GM19324 (cell line): ENCODE measurements at regions not wholly inside any gene's neighbourhood (a gene's known extent, or its start where the extent isn't known, plus 50 kb on each side); places are given as distances from the start of the nearest gene placed in this dataset.
"Not testable (repeated sequence)": the region's sequence is repeated elsewhere in the genome, so short reads cannot be mapped to it uniquely, and the experiment has no call there.

ENCODE experiments used
- ATAC-seq: cut with Tn5 transposase; IDR thresholded peaks from one replicate; pipeline ENCODE4 v1.9.1; 2021; ENCODE audit warnings: mild to moderate bottlenecking, moderate library complexity; ENCODE audit not compliant: unreplicated experiment, low FRiP score

GRCh38 chr4:4006356-4006755 lies 220.4 kb downstream of the OTOP1 start:
- not testable (repeated sequence) for ATAC-seq

- ATAC-seq, result not testable (repeated sequence)
These were observed 207.7 kb downstream of the OTOP1 start for GRCh38 chr4:4019071-4019470.

- not testable (repeated sequence) for ATAC-seq
These were observed 205.6 kb downstream of the OTOP1 start for GRCh38 chr4:4021161-4021560.

GRCh38 chr4:4026708-4027107 lies 200.0 kb downstream of the OTOP1 start:
- not testable (repeated sequence) for ATAC-seq

- ATAC-seq, result not testable (repeated sequence)
These were observed 198.0 kb downstream of the OTOP1 start for GRCh38 chr4:4028752-4029151.

- not testable (repeated sequence) for ATAC-seq
These were observed 196.2 kb downstream of the OTOP1 start for GRCh38 chr4:4030509-4030908.

- ATAC-seq, result not testable (repeated sequence)
These were observed 195.1 kb downstream of the OTOP1 start for GRCh38 chr4:4031446-4032135.

GRCh38 chr4:4032364-4032763 lies 194.4 kb downstream of the OTOP1 start:
- ATAC-seq, result not testable (repeated sequence)

- not testable (repeated sequence) for ATAC-seq
These were observed 193.7 kb downstream of the OTOP1 start for GRCh38 chr4:4032801-4033605.

GRCh38 chr4:4037399-4038138 lies 189.2 kb downstream of the OTOP1 start:
- not testable (repeated sequence) for ATAC-seq

- ATAC-seq, result not testable (repeated sequence)
These were observed 180.9 kb downstream of the OTOP1 start for GRCh38 chr4:4045823-4046222.

GRCh38 chr4:4046686-4047085 lies 180.0 kb downstream of the OTOP1 start:
- not testable (repeated sequence) for ATAC-seq

GRCh38 chr4:4047202-4047601 lies 179.5 kb downstream of the OTOP1 start:
- not testable (repeated sequence) for ATAC-seq

- not testable (repeated sequence) for ATAC-seq
These were observed 178.5 kb downstream of the OTOP1 start for GRCh38 chr4:4048227-4048626.

GRCh38 chr4:4050781-4051180 lies 175.9 kb downstream of the OTOP1 start:
- not testable (repeated sequence) for ATAC-seq

- ATAC-seq, result not testable (repeated sequence)
These were observed 173.8 kb downstream of the OTOP1 start for GRCh38 chr4:4052933-4053332.

- not testable (repeated sequence) for ATAC-seq
These were observed 169.5 kb downstream of the OTOP1 start for GRCh38 chr4:4057226-4057625.

- ATAC-seq, result not testable (repeated sequence)
These were observed 142.6 kb downstream of the OTOP1 start for GRCh38 chr4:4084171-4084570.

- ATAC-seq, result not testable (repeated sequence)
These were observed 136.9 kb downstream of the OTOP1 start for GRCh38 chr4:4089716-4090419.

- ATAC-seq, result not testable (repeated sequence)
These were observed 136.0 kb downstream of the OTOP1 start for GRCh38 chr4:4090720-4091119.
